ENCODE measurements at regions not wholly inside any gene's neighbourhood (a gene's known extent, or its start where the extent isn't known, plus 50 kb on each side); places are given as distances from the start of the nearest gene placed in this dataset.

- Histone ChIP-seq H3K79me2 (no peaks in the 10 kb centered on the region), H3K27me3 (ENCODE audit: control insufficient read depth, insufficient read depth, low read length) (no peaks in the 10 kb centered on the region), H3K4me3 (ENCODE audit: low read depth, low read length) (no peak overlapping the region), H3K4me2 (ENCODE audit: low read length) (no peak overlapping the region), H3K36me3 (ENCODE audit: control insufficient read depth, insufficient read depth, low read length) (no peaks in the 10 kb centered on the region), H3K9me3 (ENCODE audit: control insufficient read depth, low read length) (no peaks in the 10 kb centered on the region), H3K9ac (no peak overlapping the region), H2AFZ (no peak overlapping the region), H3K27ac (no peak overlapping the region), H3K4me1 (no peaks in the 10 kb centered on the region)
- TF ChIP-seq CTCF (IDR thresholded peaks at IDR 0.05), result no peak
Measured at GRCh38 chr11:131253656-131254151, 116.7 kb upstream of the NTM start.

GRCh38 chr11:131254254-131254653 lies 116.2 kb upstream of the NTM start:
- H3K27me3 ChIP-seq (ENCODE audit: control insufficient read depth, insufficient read depth, low read length), result no peaks in the 10 kb centered on the region
- H3K9ac ChIP-seq, result no peak overlapping the region
- no peak overlapping the region for H3K27ac ChIP-seq
- H3K36me3 ChIP-seq (ENCODE audit: control insufficient read depth, insufficient read depth, low read length), result no peaks in the 10 kb centered on the region
- no peaks in the 10 kb centered on the region for H3K4me1 ChIP-seq
- H3K9me3 ChIP-seq (ENCODE audit: control insufficient read depth, low read length), result no peaks in the 10 kb centered on the region
- H3K79me2 ChIP-seq, result no peaks in the 10 kb centered on the region
- no peak overlapping the region for H3K4me3 ChIP-seq (ENCODE audit: low read depth, low read length)
- H2AFZ ChIP-seq, result no peak overlapping the region
- TF ChIP-seq CTCF (IDR thresholded peaks at IDR 0.05), result no peak
- H3K4me2 ChIP-seq (ENCODE audit: low read length), result no peak overlapping the region

DNA sequence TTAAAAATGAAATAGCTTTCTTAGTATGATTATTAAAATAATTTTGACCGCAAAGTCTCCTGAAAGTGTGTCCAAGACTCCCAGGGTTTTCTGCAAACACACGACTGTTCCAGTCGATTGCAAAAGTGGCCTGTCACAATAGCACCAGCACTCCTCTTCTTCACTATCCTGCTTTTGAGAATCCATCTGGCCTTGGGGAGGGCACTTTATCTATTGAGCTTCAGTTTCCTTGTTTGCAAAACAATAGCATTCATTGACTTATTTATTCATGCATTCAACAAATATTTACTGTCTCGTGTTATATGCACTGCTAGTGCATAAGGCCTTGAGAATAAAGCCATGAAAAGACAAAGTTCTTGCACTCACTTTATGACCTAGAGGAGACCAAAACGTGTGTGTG lies 96.2 kb upstream of the NTM start:
- H3K9ac ChIP-seq, result no peak overlapping the region
- H3K27ac ChIP-seq, result no peak overlapping the region
- no peaks in the 10 kb centered on the region for H3K79me2 ChIP-seq
- no peak overlapping the region for H3K4me3 ChIP-seq (ENCODE audit: low read depth, low read length)
- no peaks in the 10 kb centered on the region for H3K27me3 ChIP-seq (ENCODE audit: control insufficient read depth, insufficient read depth, low read length)
- H2AFZ ChIP-seq, result no peak overlapping the region
- TF ChIP-seq CTCF (IDR thresholded peaks at IDR 0.05), result no peak
- no peaks in the 10 kb centered on the region for H3K9me3 ChIP-seq (ENCODE audit: control insufficient read depth, low read length)
- H3K36me3 ChIP-seq (ENCODE audit: control insufficient read depth, insufficient read depth, low read length), result no peaks in the 10 kb centered on the region
- H3K4me2 ChIP-seq (ENCODE audit: low read length), result no peak overlapping the region
- no peaks in the 10 kb centered on the region for H3K4me1 ChIP-seq

- TF ChIP-seq CTCF (IDR thresholded peaks at IDR 0.05), result no peak
- Histone ChIP-seq H3K4me2 (ENCODE audit: low read length) (no peak overlapping the region), H3K4me3 (ENCODE audit: low read depth, low read length) (no peak overlapping the region), H3K9ac (no peak overlapping the region), H2AFZ (no peak overlapping the region), H3K4me1 (no peaks in the 10 kb centered on the region), H3K79me2 (no peaks in the 10 kb centered on the region), H3K27ac (no peak overlapping the region), H3K27me3 (ENCODE audit: control insufficient read depth, insufficient read depth, low read length) (no peaks in the 10 kb centered on the region), H3K36me3 (ENCODE audit: control insufficient read depth, insufficient read depth, low read length) (no peaks in the 10 kb centered on the region), H3K9me3 (ENCODE audit: control insufficient read depth, low read length) (no peaks in the 10 kb centered on the region)
Measured at GRCh38 chr11:131275580-131275979, 94.8 kb upstream of the NTM start.

DNA sequence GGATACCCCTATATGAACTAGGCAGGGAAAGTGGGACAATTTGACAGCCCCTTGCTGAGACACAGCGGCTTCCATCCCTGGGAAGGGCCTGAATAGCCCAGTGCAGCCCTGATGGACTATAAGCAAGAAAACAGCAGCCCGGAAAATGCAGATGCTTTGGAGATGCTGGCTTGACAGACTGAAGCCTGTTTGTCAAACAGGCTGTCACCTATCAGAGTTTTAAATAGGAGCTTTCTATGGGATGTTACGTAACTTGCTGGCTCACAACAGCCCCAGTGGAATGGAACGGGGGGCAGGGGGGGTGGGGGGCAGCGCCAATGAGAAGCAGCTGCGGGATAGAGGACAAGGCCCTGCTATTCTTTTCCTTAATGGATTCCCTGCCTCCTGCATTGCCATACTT lies 91.9 kb upstream of the NTM start:
- Histone ChIP-seq H3K27me3 (ENCODE audit: control insufficient read depth, insufficient read depth, low read length) (no peaks in the 10 kb centered on the region), H2AFZ (no peak overlapping the region), H3K4me3 (ENCODE audit: low read depth, low read length) (no peak overlapping the region), H3K36me3 (ENCODE audit: control insufficient read depth, insufficient read depth, low read length) (no peaks in the 10 kb centered on the region), H3K4me2 (ENCODE audit: low read length) (no peak overlapping the region), H3K9me3 (ENCODE audit: control insufficient read depth, low read length) (no peaks in the 10 kb centered on the region), H3K27ac (no peak overlapping the region), H3K9ac (no peak overlapping the region), H3K79me2 (no peaks in the 10 kb centered on the region), H3K4me1 (no peaks in the 10 kb centered on the region)
- TF ChIP-seq CTCF (IDR thresholded peaks at IDR 0.05), result no peak

Data from parathyroid adenoma (tissue), 2 donors.